ENCODE measurements at regions not wholly inside any gene's neighbourhood (a gene's known extent, or its start where the extent isn't known, plus 50 kb on each side); places are given as distances from the start of the nearest gene placed in this dataset.

DNA sequence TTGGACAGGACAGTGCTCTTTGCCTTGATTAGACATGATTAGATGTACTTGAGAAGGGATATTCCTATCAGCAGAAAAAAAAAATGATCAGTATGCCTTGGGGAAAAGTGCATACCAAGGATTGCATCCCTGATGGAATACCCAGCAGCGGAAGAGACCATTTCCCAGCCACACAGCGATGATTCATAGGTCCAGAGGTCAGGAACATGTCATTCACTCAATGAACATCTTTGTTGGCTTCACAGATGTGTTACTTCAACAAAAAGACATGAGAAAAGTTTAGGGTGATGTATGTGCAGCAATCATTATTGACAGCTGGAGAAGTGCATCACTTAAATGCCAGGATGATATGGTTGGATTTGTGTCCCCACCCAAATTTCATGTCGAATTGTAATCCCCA, 293.5 kb downstream of the ZNF674 start:
- no peak for TF ChIP-seq KLF1 (tag by site-specific recombination; IDR thresholded peaks at IDR 0.05)
- no peak for TF ChIP-seq PRDM2 (tag by site-specific recombination; IDR thresholded peaks at IDR 0.05; ENCODE audit: borderline replicate concordance)
- TF ChIP-seq YY1 (tag by site-specific recombination; IDR thresholded peaks at IDR 0.05), result no peak
- no peak for TF ChIP-seq ZNF423 (tag by site-specific recombination; IDR thresholded peaks at IDR 0.05)
- no peak for TF ChIP-seq ZNF341 (tag by site-specific recombination; IDR thresholded peaks at IDR 0.05; ENCODE audit: low read depth)
- no peak for TF ChIP-seq KLF7 (tag by site-specific recombination; IDR thresholded peaks at IDR 0.05; ENCODE audit: borderline replicate concordance)
- TF ChIP-seq ZBTB17 (tag by site-specific recombination; IDR thresholded peaks at IDR 0.05), result no peak
- TF ChIP-seq ZNF48 (tag by site-specific recombination; IDR thresholded peaks at IDR 0.05), result no peak
- no peak for TF ChIP-seq ZBTB6 (tag by site-specific recombination; IDR thresholded peaks at IDR 0.05)
- TF ChIP-seq ZNF624 (tag by site-specific recombination; IDR thresholded peaks at IDR 0.05), result no peak
- TF ChIP-seq ZNF747 (tag by site-specific recombination; IDR thresholded peaks at IDR 0.05), result no peak
- TF ChIP-seq TCF7L2 (IDR thresholded peaks at IDR 0.05; ENCODE audit: borderline replicate concordance, low read depth, low read length), result no peak
- TF ChIP-seq BCL11A (tag by site-specific recombination; IDR thresholded peaks at IDR 0.05; ENCODE audit: low read depth), result no peak
- no peak for TF ChIP-seq ZNF2 (tag by site-specific recombination; IDR thresholded peaks at IDR 0.05)
- no peak for TF ChIP-seq ZNF610 (tag by site-specific recombination; IDR thresholded peaks at IDR 0.05; ENCODE audit: borderline replicate concordance)
- TF ChIP-seq OSR2 (tag by site-specific recombination; IDR thresholded peaks at IDR 0.05), result no peak
- no peak for TF ChIP-seq ZSCAN23 (tag by site-specific recombination; IDR thresholded peaks at IDR 0.05)
- TF ChIP-seq ZFP3 (tag by site-specific recombination; IDR thresholded peaks at IDR 0.05; ENCODE audit: low read depth), result no peak
- no peak for TF ChIP-seq OVOL3 (tag by site-specific recombination; IDR thresholded peaks at IDR 0.05)
- no peak for TF ChIP-seq ZBTB7A (tag by site-specific recombination; IDR thresholded peaks at IDR 0.05; ENCODE audit: low read depth)
- Histone ChIP-seq H3K9me3 (ENCODE audit: control insufficient read depth, insufficient read depth, low read depth, low read length) (no peaks in the 10 kb centered on the region), H3K27ac (ENCODE audit: extremely low read depth, low read depth, low read length) (no peak overlapping the region), H3K36me3 (ENCODE audit: control insufficient read depth in 2 of 2, insufficient read depth in 1 of 2, low read length in 2 of 2) (no peaks in the 10 kb centered on the region), H3K4me1 (ENCODE audit: control insufficient read depth, insufficient read depth, low read length) (no peaks in the 10 kb centered on the region), H3K4me3 (ENCODE audit: low read depth, low read length) (no peak overlapping the region)
- ChIA-PET POLR2A (no interaction called here), CTCF (no interaction called here)

GRCh38 chrX:46250151-46250550, 295.1 kb downstream of the ZNF674 start:
- Histone ChIP-seq H3K27ac (ENCODE audit: extremely low read depth, low read depth, low read length) (no peak overlapping the region), H3K4me3 (ENCODE audit: low read depth, low read length) (no peak overlapping the region), H3K4me1 (ENCODE audit: control insufficient read depth, insufficient read depth, low read length) (no peaks in the 10 kb centered on the region), H3K9me3 (ENCODE audit: control insufficient read depth, insufficient read depth, low read depth, low read length) (no peaks in the 10 kb centered on the region), H3K36me3 (ENCODE audit: control insufficient read depth in 2 of 2, insufficient read depth in 1 of 2, low read length in 2 of 2) (no peaks in the 10 kb centered on the region)
- ChIA-PET CTCF (no interaction called here), POLR2A (no interaction called here)
- no peak for TF ChIP-seq ZNF626 (tag by site-specific recombination; IDR thresholded peaks at IDR 0.05)
- TF ChIP-seq ZNF530 (tag by site-specific recombination; IDR thresholded peaks at IDR 0.05; ENCODE audit: low read depth), result no peak
- no peak for TF ChIP-seq ZNF768 (tag by site-specific recombination; IDR thresholded peaks at IDR 0.05)
- no peak for TF ChIP-seq ZNF266 (tag by site-specific recombination; IDR thresholded peaks at IDR 0.05; ENCODE audit: low read depth)

Data from HEK293 (cell line).